ENCODE measurements at regions not wholly inside any gene's neighbourhood (a gene's known extent, or its start where the extent isn't known, plus 50 kb on each side); places are given as distances from the start of the nearest gene placed in this dataset.

- DNase-seq: no peak
Measured at GRCh38 chr3:5270666-5271371, 83.3 kb downstream of the EDEM1 start.

DNA sequence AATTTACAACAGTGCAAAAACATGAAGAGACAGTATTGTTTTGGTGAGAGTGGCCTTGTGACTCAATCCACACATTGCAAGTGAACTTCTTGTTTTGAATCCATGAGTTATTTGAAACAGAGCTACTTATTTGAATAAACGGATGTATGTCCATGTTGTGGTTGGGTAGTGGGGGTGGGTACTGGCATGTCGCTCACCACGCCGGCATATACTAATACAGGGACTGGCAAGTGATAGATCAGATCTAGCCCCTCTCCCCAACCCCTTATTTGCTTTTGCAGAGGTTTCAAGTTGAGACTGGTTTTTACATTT lies 83.8 kb downstream of the EDEM1 start:
- no peak for DNase-seq

GRCh38 chr3:5272387-5272786 lies 84.9 kb downstream of the EDEM1 start:
- no peak for DNase-seq

DNA sequence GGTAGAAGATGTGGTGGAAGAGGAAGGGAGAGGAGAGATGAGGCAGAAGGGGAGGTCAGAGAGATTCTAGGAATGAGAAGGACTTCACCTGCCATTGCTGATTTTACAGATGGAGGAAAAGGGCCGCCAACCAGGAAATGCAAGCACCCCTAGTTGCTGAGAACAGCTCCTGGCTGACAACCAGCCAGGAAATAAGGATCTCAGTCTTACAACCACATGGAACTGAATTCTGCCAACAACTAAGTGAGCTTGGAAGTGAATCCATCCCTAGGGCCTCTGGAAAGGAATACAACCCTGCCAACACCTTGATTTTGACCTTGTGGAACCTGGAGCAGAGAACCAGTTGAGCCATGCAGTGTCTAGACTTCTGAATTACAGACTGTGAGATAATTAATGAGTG lies 86.6 kb downstream of the EDEM1 start:
- no peak for DNase-seq

DNA sequence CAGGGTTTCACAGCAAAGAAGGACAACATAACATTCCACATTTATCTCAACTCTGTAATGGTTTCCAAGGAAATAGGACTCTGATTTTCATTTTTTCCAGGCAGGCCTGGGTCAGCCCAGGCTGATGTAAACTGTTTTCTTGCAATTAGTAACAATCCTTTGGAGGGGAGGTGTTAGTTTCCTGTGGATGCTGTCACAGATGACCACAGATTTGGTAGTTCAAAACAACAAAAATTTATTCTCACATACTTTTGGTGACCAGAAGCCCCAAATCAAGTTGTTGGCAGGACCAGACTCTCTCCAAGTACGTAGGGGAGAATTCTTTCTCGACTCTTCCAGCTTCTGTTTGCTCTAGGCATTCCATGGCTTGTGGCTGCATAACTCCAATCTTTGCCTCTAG lies 88.0 kb downstream of the EDEM1 start:
- DNase-seq: no peak

DNA sequence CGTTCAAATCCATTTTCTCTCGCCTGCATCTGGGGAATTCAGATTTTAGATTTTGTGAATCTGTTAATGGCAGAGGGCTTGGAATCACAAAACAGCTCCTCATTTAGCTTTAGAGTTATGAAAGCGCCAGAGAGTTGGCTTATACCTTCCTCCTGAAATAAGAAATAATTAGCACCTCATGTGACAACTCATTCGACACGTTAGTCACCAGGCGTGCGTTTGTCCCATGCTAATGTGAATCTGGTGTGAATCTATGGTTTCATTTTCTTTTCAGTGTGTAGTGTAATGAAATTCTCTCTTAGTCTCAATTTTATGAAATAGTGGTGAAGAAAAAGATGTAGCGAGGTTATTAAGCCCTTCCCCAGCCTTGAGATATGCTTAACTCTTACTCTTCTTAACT lies 89.4 kb downstream of the EDEM1 start:
- DNase-seq: no peak

GRCh38 chr3:5277612-5278236 lies 90.2 kb downstream of the EDEM1 start:
- no peak for DNase-seq

DNA sequence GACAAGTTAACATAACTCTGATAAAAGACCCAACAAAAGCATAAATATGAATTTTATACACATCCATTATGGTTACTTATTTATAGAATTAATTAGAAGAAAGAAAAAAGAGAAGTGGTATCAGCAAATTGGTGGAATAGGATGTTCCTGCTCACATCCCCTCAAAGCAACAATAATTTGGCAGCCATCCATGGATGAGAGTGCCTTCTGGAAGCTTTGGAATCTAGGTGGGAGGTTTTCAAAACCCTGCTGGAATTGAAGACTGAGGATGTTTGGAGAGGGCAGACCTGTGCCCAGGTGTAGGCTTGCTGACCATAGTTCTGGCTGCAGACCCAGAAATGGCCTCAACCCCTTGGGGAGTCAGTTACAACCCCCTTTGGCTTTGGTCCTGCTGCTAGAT lies 91.2 kb downstream of the EDEM1 start:
- no peak for DNase-seq

DNA sequence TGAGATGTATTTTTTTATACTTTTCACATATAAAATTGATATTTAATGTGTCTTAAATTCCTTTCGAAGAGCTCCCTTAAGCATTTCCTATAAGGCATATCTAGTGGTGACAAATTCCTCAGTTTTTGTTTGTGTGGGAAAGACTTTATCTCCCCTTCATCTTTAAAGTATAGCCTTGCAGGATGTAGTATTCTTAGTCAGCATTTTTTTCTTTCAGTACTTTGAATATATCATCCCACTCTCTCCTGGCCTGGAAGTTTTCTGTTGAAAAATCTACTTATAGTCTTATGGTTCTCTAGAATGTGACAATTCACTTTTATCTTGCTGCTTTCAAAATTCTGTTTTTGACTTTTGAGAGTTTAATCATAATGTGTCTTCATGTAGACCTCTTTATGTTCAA lies 95.2 kb downstream of the EDEM1 start:
- no peak for DNase-seq

- no peak for DNase-seq
Measured at GRCh38 chr3:5285439-5285838, 97.9 kb downstream of the EDEM1 start.

- no peak for DNase-seq
Measured at GRCh38 chr3:5290915-5291314, 103.4 kb downstream of the EDEM1 start.

GRCh38 chr3:5292512-5292911 lies 105.0 kb downstream of the EDEM1 start:
- no peak for DNase-seq

GRCh38 chr3:5293207-5293606 lies 105.7 kb downstream of the EDEM1 start:
- DNase-seq: no peak

GRCh38 chr3:5294356-5294755 lies 106.8 kb downstream of the EDEM1 start:
- no peak for DNase-seq

- DNase-seq: no peak
Measured at GRCh38 chr3:5295191-5295690, 107.7 kb downstream of the EDEM1 start.

- no peak for DNase-seq
Measured at GRCh38 chr3:5296362-5296761, 108.9 kb downstream of the EDEM1 start.

DNA sequence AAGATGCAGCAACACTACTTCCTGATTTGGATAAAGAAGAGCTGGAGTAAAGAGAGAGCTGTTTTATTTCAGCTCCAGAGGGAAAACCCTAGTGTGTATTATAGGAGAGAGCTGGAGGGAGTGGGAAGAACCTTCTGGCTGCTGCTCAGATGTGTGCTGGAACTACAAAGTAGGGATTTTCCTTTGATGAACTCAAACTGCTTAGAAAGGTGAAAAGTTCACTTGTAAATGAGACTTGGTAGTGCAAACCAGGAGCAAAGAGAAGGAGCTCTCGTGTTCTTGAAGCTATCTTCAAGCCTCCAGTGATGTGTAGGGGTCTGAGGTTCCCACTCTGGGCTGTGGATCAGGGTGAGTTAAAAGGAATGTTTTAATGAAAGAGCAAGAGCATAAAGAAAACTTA lies 110.4 kb downstream of the EDEM1 start:
- no peak for DNase-seq

DNA sequence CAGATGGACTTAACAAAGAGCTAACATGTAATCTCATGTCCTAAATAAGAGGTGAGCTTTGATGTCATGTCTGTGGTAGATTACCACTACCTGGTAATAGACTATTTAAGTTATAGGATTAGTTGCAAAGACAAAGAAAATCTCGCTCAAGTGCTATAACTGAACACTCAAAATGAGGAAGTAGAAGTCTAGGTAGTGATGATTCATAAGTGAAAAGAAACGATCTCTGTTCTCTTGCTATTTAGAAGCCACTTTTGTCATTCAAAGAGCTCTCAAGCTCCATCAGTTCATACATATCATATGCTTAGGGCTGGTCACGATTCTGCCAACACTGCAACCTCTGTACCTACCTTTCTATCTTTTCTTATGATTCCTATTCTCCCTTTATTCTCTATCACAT lies 110.9 kb downstream of the EDEM1 start:
- no peak for DNase-seq

DNA sequence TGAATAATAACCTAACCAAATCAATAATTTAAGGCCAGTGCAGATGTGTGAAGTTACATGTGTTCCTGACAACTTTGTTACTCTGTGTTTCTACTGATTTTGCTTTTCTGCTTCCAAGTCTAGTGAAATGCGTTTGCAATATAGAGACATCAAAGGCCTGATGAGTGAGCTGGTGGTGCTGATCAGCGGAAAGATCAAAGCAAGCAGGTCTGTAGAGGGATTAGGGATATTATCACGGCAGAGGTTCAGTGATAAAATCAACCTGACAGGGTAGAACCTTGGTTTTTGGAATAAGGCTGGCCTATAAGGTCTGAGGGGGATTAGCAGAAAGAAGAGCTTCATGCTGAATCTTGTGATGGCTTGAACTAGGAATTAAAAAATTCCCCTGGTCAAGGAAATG lies 111.7 kb downstream of the EDEM1 start:
- no peak for DNase-seq

GRCh38 chr3:5300638-5301037 lies 113.1 kb downstream of the EDEM1 start:
- no peak for DNase-seq

DNA sequence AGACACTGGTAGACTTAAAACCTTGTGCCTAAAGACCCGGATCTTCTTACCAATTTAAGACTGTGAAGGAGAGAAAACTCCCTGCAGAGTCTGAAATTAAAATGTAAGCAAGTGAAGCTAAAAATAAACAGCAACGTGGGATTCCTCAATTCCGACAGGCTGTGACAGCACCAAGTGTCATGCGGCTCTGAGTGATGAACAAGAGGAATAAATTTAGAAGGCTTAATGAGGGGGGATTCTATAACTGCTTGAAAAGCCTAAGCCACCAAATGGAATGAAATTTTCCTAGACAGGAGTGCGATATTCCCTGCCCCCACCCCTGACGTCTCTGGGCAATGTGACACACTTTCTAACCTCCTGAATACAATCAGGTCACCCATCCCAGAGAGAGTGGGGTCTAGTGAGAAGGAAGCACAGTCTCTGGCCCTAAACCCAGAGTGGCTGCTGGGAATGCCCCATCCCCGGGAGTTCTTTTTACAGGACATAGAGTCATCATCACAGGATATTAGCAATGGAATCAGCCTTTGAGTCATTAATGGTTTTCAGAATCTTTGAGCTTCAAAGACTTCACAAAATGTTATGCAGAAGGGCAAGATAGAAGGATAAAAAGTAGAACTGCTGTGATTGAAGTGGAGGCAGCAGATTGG lies 114.3 kb downstream of the EDEM1 start:
- DNase-seq: no peak

- DNase-seq: no peak
Measured at GRCh38 chr3:5302661-5303060, 115.2 kb downstream of the EDEM1 start.

- no peak for DNase-seq
Measured at GRCh38 chr3:5304188-5304587, 116.7 kb downstream of the EDEM1 start.
